Osteocyte (in vitro differentiated cells): ENCODE measurements at regions not wholly inside any gene's neighbourhood (a gene's known extent, or its start where the extent isn't known, plus 50 kb on each side); places are given as distances from the start of the nearest gene placed in this dataset.

Experiments used
- DNase-seq: peaks from one replicate; pipeline ENCODE4 v3.0.0; 2021; ENCODE audit warnings: mixed read lengths; ENCODE audit not compliant: unreplicated experiment; ENCODE audit errors: extremely low spot score
- H3K27ac Mint-ChIP-seq: one replicate; pipeline ENCODE4 v1.8.0; 2021; ENCODE audit warnings: mild to moderate bottlenecking, mixed read lengths; ENCODE audit not compliant: unreplicated experiment
- H3K27me3 Mint-ChIP-seq: one replicate; pipeline ENCODE4 v1.8.0; 2021; ENCODE audit warnings: mixed read lengths; ENCODE audit not compliant: unreplicated experiment
- H3K36me3 Mint-ChIP-seq: one replicate; pipeline ENCODE4 v1.8.0; 2021; ENCODE audit warnings: mixed read lengths; ENCODE audit not compliant: unreplicated experiment
- H3K4me1 Mint-ChIP-seq: one replicate; pipeline ENCODE4 v1.8.0; 2021; ENCODE audit warnings: mixed read lengths; ENCODE audit not compliant: unreplicated experiment
- H3K4me3 Mint-ChIP-seq: one replicate; pipeline ENCODE4 v1.8.0; 2021; ENCODE audit warnings: mild to moderate bottlenecking, moderate library complexity, mixed read lengths; ENCODE audit not compliant: unreplicated experiment
- H3K9me3 Mint-ChIP-seq: one replicate; pipeline ENCODE4 v1.8.0; 2021; ENCODE audit warnings: mixed read lengths; ENCODE audit not compliant: unreplicated experiment
- TF ChIP-seq, protein P1 (sequence below): fragments of 200-600 bp; sonication (generic); IDR thresholded peaks from 2 replicates; pipeline ENCODE4 v1.5.0; 2021; ENCODE audit warnings: antibody characterized with exemption, mild to moderate bottlenecking, moderate library complexity

DNA sequence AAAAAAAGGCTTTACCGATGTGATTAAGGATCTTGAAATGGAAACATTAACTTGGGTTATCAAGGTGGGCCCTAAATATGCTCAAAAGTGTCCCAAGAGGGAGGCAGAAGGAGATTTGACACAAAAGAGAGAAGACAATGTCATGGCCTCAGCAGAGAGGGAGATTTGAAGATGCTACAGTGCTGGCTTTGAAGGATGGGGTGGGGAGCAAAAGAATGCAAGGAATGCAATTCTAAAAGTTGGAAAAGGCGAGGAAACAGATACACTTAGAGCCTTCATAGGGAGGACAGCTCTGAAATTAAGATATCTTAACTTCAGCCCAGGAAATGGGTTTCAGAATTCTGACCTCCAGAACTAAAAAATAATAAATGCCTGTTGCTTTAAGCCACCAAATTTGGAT, 314.5 kb upstream of the CCDC54 start:
- Mint-ChIP-seq H3K9me3 (no peaks in the 10 kb centered on the region), H3K27ac (peak overlapping the region; percentile 29), H3K4me1 (peaks cover 28% of the 10 kb centered on the region), H3K36me3 (no peaks in the 10 kb centered on the region), H3K4me3 (no peak overlapping the region), H3K27me3 (no peaks in the 10 kb centered on the region)
- TF ChIP-seq, protein P1, sequence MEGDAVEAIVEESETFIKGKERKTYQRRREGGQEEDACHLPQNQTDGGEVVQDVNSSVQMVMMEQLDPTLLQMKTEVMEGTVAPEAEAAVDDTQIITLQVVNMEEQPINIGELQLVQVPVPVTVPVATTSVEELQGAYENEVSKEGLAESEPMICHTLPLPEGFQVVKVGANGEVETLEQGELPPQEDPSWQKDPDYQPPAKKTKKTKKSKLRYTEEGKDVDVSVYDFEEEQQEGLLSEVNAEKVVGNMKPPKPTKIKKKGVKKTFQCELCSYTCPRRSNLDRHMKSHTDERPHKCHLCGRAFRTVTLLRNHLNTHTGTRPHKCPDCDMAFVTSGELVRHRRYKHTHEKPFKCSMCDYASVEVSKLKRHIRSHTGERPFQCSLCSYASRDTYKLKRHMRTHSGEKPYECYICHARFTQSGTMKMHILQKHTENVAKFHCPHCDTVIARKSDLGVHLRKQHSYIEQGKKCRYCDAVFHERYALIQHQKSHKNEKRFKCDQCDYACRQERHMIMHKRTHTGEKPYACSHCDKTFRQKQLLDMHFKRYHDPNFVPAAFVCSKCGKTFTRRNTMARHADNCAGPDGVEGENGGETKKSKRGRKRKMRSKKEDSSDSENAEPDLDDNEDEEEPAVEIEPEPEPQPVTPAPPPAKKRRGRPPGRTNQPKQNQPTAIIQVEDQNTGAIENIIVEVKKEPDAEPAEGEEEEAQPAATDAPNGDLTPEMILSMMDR: no peak
- no peak for DNase-seq

DNA sequence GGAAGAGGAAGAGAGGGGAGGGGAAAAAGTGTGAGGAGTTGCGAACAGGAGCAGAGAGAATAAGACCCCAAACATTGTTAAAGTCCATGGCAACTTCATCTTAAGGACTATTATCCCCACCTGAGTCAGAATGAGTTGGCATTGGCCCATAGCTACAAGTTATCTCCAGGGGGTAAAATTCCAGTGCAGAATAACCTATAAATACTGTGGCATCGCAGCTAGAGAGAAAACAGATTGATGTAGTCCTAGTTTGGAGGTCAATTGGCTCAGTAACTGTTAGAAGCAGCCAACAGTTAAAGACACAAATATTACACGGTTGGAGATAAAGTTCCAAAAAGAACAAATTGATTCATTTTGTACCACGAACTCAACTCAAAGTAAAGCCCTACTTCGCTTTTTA, 313.9 kb upstream of the CCDC54 start:
- TF ChIP-seq, protein P1: no peak
- Mint-ChIP-seq H3K9me3 (no peaks in the 10 kb centered on the region), H3K27ac (peak overlapping the region; percentile 29), H3K4me1 (peaks cover 29% of the 10 kb centered on the region), H3K36me3 (no peaks in the 10 kb centered on the region), H3K27me3 (no peaks in the 10 kb centered on the region), H3K4me3 (no peak overlapping the region)
- DNase-seq: no peak

DNA sequence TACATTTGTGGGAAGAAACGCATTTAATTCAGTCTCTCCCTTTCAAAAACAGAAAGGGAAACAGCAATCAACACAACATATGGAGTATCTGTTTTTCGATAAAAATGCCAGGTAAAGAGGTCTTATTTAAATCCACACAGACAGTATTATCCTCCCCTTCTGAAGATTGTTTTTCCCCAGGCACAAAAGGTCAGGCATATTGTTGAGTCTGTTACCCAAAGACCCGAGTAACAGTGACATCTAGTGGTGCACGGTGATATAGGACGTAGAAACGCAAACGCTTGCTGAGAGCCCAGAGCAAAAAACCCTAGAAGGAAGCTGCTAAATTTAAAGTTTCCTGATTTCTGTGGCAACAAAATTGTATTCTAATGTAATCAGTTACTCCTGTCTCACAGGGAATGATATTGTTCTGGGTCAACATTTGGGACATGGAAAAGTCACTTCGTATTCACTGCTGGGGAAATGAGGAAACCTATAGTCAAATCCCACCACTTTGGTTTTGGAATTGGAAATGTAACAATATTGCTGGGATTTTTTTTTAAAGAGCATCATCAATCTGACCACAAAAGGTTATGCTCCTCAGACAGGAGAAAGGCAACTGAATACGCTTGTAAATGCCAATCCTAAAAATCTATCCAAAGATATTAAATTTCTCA, 312.7 kb upstream of the CCDC54 start:
- H3K4me1 Mint-ChIP-seq: peaks cover 39% of the 10 kb centered on the region
- TF ChIP-seq, protein P1: peak; percentile 91
- no peaks in the 10 kb centered on the region for H3K9me3 Mint-ChIP-seq
- H3K27me3 Mint-ChIP-seq: no peaks in the 10 kb centered on the region
- DNase-seq: no peak
- H3K4me3 Mint-ChIP-seq: no peak overlapping the region
- H3K27ac Mint-ChIP-seq: no peak overlapping the region
- no peaks in the 10 kb centered on the region for H3K36me3 Mint-ChIP-seq

DNA sequence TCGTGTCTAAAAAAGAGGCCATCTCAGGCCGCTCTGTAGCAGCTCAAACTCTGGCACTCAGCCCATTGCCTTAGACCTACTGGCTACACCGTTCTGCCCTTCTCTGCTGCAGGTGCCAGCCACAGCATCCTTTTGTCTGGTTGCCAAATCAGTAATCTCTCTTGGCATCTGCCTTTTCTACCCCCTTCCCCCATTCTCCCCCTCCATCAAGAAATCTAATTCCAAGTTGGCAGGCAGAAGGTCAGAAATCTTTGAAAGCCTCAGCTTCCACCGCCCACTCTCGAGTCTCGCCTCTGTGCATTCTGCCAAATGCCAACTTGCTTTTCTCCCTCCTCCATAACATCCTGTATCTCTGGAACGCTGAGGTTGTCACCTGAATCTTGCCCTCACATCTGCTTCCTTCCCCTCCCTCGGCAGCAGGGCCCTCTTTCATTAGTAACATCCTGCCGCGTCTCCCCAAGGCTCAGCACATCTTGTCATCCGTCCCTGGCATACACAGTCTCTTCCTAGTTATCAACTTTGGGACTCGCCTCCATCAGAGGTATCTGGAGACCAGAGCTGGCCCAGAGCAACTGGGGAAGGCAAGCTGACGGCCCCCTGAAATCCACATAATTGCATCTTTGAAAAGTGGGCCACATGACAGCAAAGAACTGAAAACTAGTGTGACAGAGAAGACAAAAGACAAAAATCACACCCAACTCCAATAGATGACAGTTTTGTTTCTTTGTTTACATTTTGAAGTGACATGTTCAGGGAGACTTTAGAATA, 312.0 kb upstream of the CCDC54 start:
- DNase-seq: no peak
- Mint-ChIP-seq H3K9me3 (no peaks in the 10 kb centered on the region), H3K36me3 (no peaks in the 10 kb centered on the region), H3K4me1 (peaks cover 39% of the 10 kb centered on the region), H3K27me3 (no peaks in the 10 kb centered on the region), H3K27ac (peak overlapping the region; percentile 18), H3K4me3 (no peak overlapping the region)
- TF ChIP-seq, protein P1: no peak

DNA sequence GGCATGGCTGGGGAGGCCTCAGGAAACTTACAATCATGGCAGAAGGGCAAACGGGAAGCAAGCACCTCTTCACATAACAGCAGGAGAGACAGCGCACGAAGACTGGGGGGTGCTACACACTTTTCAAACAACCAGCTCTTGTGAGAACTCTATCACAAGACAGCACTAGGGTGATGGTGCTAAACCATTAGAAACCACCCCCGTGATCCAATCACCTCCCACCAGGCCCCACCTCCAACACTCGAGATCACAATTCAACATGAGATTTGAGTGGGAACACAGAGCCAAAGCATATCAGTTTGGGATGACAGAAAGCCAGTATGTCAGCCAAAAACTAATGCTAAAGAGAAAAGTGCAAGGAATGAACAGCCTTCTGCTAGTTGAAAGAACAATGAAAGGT, 309.8 kb upstream of the CCDC54 start:
- Mint-ChIP-seq H3K4me3 (no peak overlapping the region), H3K27ac (no peak overlapping the region), H3K4me1 (peaks cover 34% of the 10 kb centered on the region), H3K9me3 (no peaks in the 10 kb centered on the region), H3K27me3 (no peaks in the 10 kb centered on the region), H3K36me3 (no peaks in the 10 kb centered on the region)
- DNase-seq: no peak
- TF ChIP-seq, protein P1: no peak
